ENCODE measurements at regions not wholly inside any gene's neighbourhood (a gene's known extent, or its start where the extent isn't known, plus 50 kb on each side); places are given as distances from the start of the nearest gene placed in this dataset.

GRCh38 chr4:13087041-13087440 is 397.1 kb downstream of the RAB28 start:
- no peak overlapping the region for H2BK15ac ChIP-seq (ENCODE audit: low read length)
- no peak overlapping the region for H2BK5ac ChIP-seq (ENCODE audit: low read depth, low read length)
- H3K27ac ChIP-seq (ENCODE audit: low read depth, low read length) = no peak overlapping the region
- H3K9ac ChIP-seq (replicated peaks in 1 of 4; ENCODE audit: extremely low read depth in 1 of 4, low read depth in 3 of 4, low read length in 3 of 4) = no peak overlapping the region
- WGBS, 2 experiments (ENCODE audit: extremely low coverage in 1 of 2, insufficient coverage in 1 of 2, insufficient read length in 1 of 2, insufficient replicate concordance in 2 of 2, low coverage in 1 of 2, low lambda C conversion rate in 2 of 2, missing lambda C conversion rate in 1 of 2) = 76% methylated on average over 1 of the region's 1 CpG; no CpG with 5 or more reads in 1 of the 2 experiments
- no peak overlapping the region for H4K8ac ChIP-seq (ENCODE audit: extremely low read depth, insufficient read depth, low read length)
- no peak overlapping the region for H2BK12ac ChIP-seq (ENCODE audit: low read depth, low read length)
- no peaks in the 10 kb centered on the region for H3K79me2 ChIP-seq (ENCODE audit: control insufficient read depth in 1 of 2, insufficient read depth in 2 of 2, low read length in 2 of 2)
- H3K4ac ChIP-seq (replicated peaks; ENCODE audit: insufficient read length, low read depth, low read length) = no peak overlapping the region
- no peaks in the 10 kb centered on the region for H4K20me1 ChIP-seq (replicated peaks in 1 of 2; ENCODE audit: control insufficient read depth in 1 of 2, insufficient read depth in 2 of 2, low read length in 2 of 2)
- H3K18ac ChIP-seq (ENCODE audit: extremely low read depth, low read length) = no peak overlapping the region
- H3K9me3 ChIP-seq (ENCODE audit: insufficient read depth in 2 of 2, low read depth in 1 of 2, low read length in 1 of 2) = peaks cover 5 to 6% of the 10 kb centered on the region in 2 experiments; a peak in 3 of 4 replicates
- no peak overlapping the region for H4K91ac ChIP-seq (replicated peaks; ENCODE audit: insufficient read length, low read length)
- H2AFZ ChIP-seq (ENCODE audit: low read length) = no peak overlapping the region
- no peak for DNase-seq (ENCODE audit: low read depth in 1 of 2, low spot score in 2 of 2)
- H3K79me1 ChIP-seq (ENCODE audit: low read depth, low read length) = no peaks in the 10 kb centered on the region
- no peak overlapping the region for H3K23ac ChIP-seq (ENCODE audit: insufficient read length)
- H2BK120ac ChIP-seq (replicated peaks; ENCODE audit: low read depth, low read length) = no peak overlapping the region
- no peak overlapping the region for H3K14ac ChIP-seq (ENCODE audit: insufficient read length)
- H3K4me1 ChIP-seq (replicated peaks in 1 of 4; ENCODE audit: control insufficient read depth in 3 of 4, insufficient read depth in 4 of 4, low read length in 3 of 4) = peaks cover 0 to 3% (median under 1%) of the 10 kb centered on the region in 4 experiments; a peak in 3 of 7 replicates
- POLR2A ChIA-PET (ENCODE audit: partially characterized antibody) = no interaction called here
- H2BK20ac ChIP-seq (ENCODE audit: low read length) = no peak overlapping the region
- H3K27me3 ChIP-seq (replicated peaks in 1 of 4; ENCODE audit: control insufficient read depth in 3 of 4, extremely low read depth in 1 of 4, insufficient read depth in 3 of 4, low read length in 3 of 4) = no peaks in the 10 kb centered on the region
- no peak overlapping the region for H3K56ac ChIP-seq (replicated peaks; ENCODE audit: insufficient read length, low read depth, low read length)
- H4K5ac ChIP-seq (ENCODE audit: insufficient read length, low read depth, low read length) = no peak overlapping the region
- no peak for FAIRE-seq
- no peak overlapping the region for H3K4me2 ChIP-seq (ENCODE audit: insufficient read depth in 1 of 2, low read depth in 2 of 2, low read length in 2 of 2)
- H2AK5ac ChIP-seq (ENCODE audit: low read depth, low read length) = no peak overlapping the region
- CTCF ChIA-PET (ENCODE audit: partially characterized antibody) = no interaction called here
- no peak overlapping the region for H3K4me3 ChIP-seq (ENCODE audit: extremely low read depth in 1 of 4, insufficient read depth in 2 of 4, low read depth in 3 of 4, low read length in 4 of 4)
- no peaks in the 10 kb centered on the region for H3K23me2 ChIP-seq (ENCODE audit: low read depth, low read length)
- TF ChIP-seq EP300 (IDR thresholded peaks at IDR 0.05; ENCODE audit: borderline replicate concordance in 1 of 2, low read depth in 2 of 2, low read length in 2 of 2) = no peak
- TF ChIP-seq ASH2L (IDR thresholded peaks at IDR 0.05; ENCODE audit: low read length) = no peak
- TF ChIP-seq BCL11A (IDR thresholded peaks at IDR 0.05; ENCODE audit: low read depth in 2 of 2, low read length in 2 of 2) = no peak
- TF ChIP-seq CHD1 (IDR thresholded peaks at IDR 0.05; ENCODE audit: low read depth, low read length) = no peak
- TF ChIP-seq CBX8 (IDR thresholded peaks at IDR 0.05; ENCODE audit: borderline replicate concordance, low read depth, low read length) = no peak
- no peak for TF ChIP-seq BRCA1 (IDR thresholded peaks at IDR 0.05; ENCODE audit: low read depth, low read length)
- TF ChIP-seq KDM1A (IDR thresholded peaks at IDR 0.05; ENCODE audit: borderline replicate concordance, low read length) = no peak
- no peak for TF ChIP-seq SRF (IDR thresholded peaks at IDR 0.05; ENCODE audit: low read depth, low read length)
- no peak for TF ChIP-seq YY1 (IDR thresholded peaks at IDR 0.05; ENCODE audit: low read depth, low read length)
- no peak for TF ChIP-seq TAF7 (optimal IDR thresholded peaks at IDR 0.05; ENCODE audit: borderline replicate concordance, low read depth, low read length)
- TF ChIP-seq CBX5 (IDR thresholded peaks at IDR 0.05; ENCODE audit: low read depth, low read length) = no peak
- no peaks in the 10 kb centered on the region for H3K36me3 ChIP-seq (ENCODE audit: control insufficient read depth in 2 of 4, insufficient read depth in 4 of 4, low read length in 3 of 4)
